Stomach (tissue), 8 donors: ENCODE measurements at regions not wholly inside any gene's neighbourhood (a gene's known extent, or its start where the extent isn't known, plus 50 kb on each side); places are given as distances from the start of the nearest gene placed in this dataset.

Experiments
- DNase-seq, 2 donors: peaks; one replicate each; pipeline versions ENCODE4 v3.0.0 to v3.0.0-alpha.2; 2013 to 2019
- H3K27ac ChIP-seq, 5 donors: fragments of 200-600 bp in 4 of 5; sonication (generic) in 4 of 5; one replicate each; pipeline ENCODE4 v1.5.1; 2013 to 2019; ENCODE audit warnings: mild to moderate bottlenecking in 1 of 5, moderate library complexity in 1 of 5
- H3K27me3 ChIP-seq, 3 donors: fragments of 200-600 bp; sonication (generic); one replicate each; pipeline ENCODE4 v1.5.1; 2017 to 2019; ENCODE audit warnings: mixed run types in 1 of 3
- H3K36me3 ChIP-seq, 4 donors: fragments of 200-600 bp; sonication (generic); 1 replicate in 3 of 4; 2 replicates in 1 of 4; pipeline ENCODE4 v1.5.1; 2016 to 2019
- H3K4me1 ChIP-seq, 4 donors: fragments of 200-600 bp; sonication (generic); one replicate each; pipeline ENCODE4 v1.5.1; 2016 to 2019
- H3K4me3 ChIP-seq, 4 donors: fragments of 200-600 bp; sonication (generic) in 3 of 4; one replicate each; pipeline ENCODE4 v1.5.1; 2016 to 2019; ENCODE audit warnings: mild to moderate bottlenecking in 1 of 4
- H3K9me3 ChIP-seq, 4 donors: fragments of 200-600 bp; sonication (generic); one replicate each; pipeline ENCODE4 v1.5.1; 2016 to 2019
- EP300 ChIP-seq: sonication (generic); formaldehyde crosslinking; IDR thresholded peaks from one replicate; pipeline ENCODE4 v1.6.1; 2017; ENCODE audit warnings: antibody characterized with exemption
- POLR2A ChIP-seq, 4 donors: fragments of 450-650 bp; IDR thresholded peaks; one replicate each; pipeline ENCODE4 v1.6.1; 2016; ENCODE audit warnings: antibody characterized with exemption in 4 of 4, control low read depth in 2 of 4, mild to moderate bottlenecking in 1 of 4, moderate library complexity in 1 of 4
- POLR2AphosphoS5 ChIP-seq, 3 donors: sonication (generic); formaldehyde crosslinking; IDR thresholded peaks; one replicate each; pipeline ENCODE4 v1.6.1; 2016; ENCODE audit warnings: antibody characterized with exemption in 3 of 3
- WGBS, 5 donors: extraction: QIAGEN DNeasy Blood & Tissue Kit in 3 of 5; methylation state at CpG; one replicate each; pipeline versions ENCODE4 v1.1.5 to v1.1.7; 2013 to 2018; 5-methylcytosine and 5-hydroxymethylcytosine counted together
- intact Hi-C: fragments of 100-400 bp; cut with DNase I; formaldehyde crosslinking; loops from one replicate; pipeline ENCODE4 v1.15.1; 2023; ENCODE audit warnings: low total_unique reads
- TF ChIP-seq, protein P1 (sequence below), 7 experiments: fragments of 450-650 bp in 4 of 7; fragments of 200-600 bp in 3 of 7; sonication (generic) in 3 of 7; IDR thresholded peaks; one replicate each; pipeline ENCODE4 v1.5.1; 2016 to 2019; ENCODE audit warnings: antibody characterized with exemption in 7 of 7, control low read depth in 2 of 7, mild to moderate bottlenecking in 1 of 7
- donor health status: healthy with polysubstance abuse.
- donor health status: Bipolar disorder and iron deficiency.
- donor health status: healthy.

DNA sequence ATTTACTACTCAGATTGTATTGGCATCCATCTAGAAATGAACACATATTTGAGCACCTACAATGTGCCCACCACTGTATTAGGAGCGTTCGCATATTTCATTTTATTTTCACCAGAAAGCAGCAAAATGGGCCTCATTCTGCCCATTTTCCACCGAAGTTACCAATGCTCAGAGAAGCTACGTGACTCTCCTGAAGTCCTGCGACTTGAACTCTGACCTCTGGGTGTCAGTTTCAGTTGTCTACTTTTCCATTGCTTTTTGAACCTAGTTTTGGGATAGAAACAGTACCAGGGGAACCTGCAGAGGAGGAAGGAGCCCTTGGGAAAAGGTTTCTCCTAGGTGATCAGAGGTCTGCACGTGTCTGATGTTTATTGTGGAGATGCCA is 139.1 kb upstream of the SDK2 start:
- H3K4me1 ChIP-seq: peaks cover 0 to 17% (median 8%) of the 10 kb centered on the region in 4 donors
- H3K9me3 ChIP-seq: no peaks in the 10 kb centered on the region
- WGBS, 5 donors: 63 to 75% (median 70%) methylated on average over 6 of the region's 6 CpGs
- intact Hi-C loops: no loop called here
- H3K27me3 ChIP-seq: peaks cover 0 to 79% (median 8%) of the 10 kb centered on the region in 3 donors
- no peak overlapping the region for H3K27ac ChIP-seq
- no peaks in the 10 kb centered on the region for H3K36me3 ChIP-seq
- no peak for TF ChIP-seq EP300
- no peak for DNase-seq
- H3K4me3 ChIP-seq: no peak overlapping the region

DNA sequence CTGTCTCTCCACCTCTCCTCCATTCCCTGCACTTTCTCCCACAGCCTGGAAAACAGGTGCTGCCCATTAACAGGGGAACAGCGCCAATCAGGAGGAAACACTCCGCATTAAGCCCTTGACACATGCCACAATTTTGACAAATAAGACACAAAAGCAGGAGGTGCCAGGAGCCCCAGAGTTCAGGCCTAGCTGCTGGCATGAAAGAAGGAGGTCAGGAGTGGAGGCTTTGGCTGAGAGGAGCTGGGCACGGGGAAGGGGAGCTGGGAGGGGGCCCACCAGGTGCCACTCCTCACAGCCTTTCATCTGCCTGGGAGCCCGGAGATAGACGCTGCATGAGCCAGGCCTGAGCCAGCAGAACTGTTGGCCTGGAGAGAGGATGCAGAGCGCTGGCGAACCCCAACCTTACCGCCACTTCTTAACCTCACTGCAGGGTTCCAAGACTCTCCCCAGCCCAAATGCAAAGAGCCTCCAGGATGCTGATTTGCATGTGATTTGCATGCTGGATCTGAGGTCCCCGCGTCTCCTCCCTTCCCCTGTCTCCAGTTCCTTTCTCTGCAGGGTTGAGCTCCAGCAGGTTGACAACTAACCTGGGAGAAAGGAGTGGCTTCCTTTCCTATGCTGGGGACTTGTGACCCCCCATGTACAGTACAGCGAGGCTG is 139.8 kb upstream of the SDK2 start:
- H3K36me3 ChIP-seq: no peaks in the 10 kb centered on the region
- H3K4me3 ChIP-seq: no peak overlapping the region
- WGBS, 5 donors: 61 to 78% (median 76%) methylated on average over 9 to 11 of the region's 11 CpGs
- DNase-seq: no peak
- intact Hi-C loops: no loop called here
- no peak overlapping the region for H3K27ac ChIP-seq
- peaks cover 0 to 4% (median 0%) of the 10 kb centered on the region in 4 donors for H3K9me3 ChIP-seq
- TF ChIP-seq POLR2AphosphoS5 (IDR thresholded peaks at IDR 0.05): no peak
- TF ChIP-seq POLR2A (IDR thresholded peaks at IDR 0.05): no peak
- peaks cover 0 to 17% (median 8%) of the 10 kb centered on the region in 4 donors for H3K4me1 ChIP-seq
- peaks cover 0 to 86% (median 8%) of the 10 kb centered on the region in 3 donors for H3K27me3 ChIP-seq

DNA sequence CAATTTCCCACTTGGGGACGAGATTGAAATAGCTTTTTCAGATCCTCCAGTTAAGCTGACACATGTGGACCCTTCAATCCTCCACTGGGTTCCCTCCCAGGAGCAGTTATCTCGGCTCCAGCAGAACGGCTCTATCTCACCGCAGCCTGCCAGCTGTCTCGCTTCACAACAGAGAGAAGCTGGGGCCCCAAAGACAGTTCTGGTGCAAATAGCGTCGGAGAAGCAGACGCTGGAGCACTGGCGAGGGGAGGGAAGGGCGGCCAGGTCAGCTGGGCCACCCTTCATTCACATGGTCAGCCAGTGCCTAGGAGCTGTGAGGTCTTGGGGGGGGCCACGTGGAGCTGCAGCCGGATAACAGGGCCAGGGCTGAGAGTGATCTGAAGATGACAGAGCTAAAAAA is 141.3 kb upstream of the SDK2 start:
- no peaks in the 10 kb centered on the region for H3K36me3 ChIP-seq
- peak in 1 of 2 donors; percentile 54 for DNase-seq
- H3K4me3 ChIP-seq: no peak overlapping the region
- intact Hi-C loops: no loop called here
- TF ChIP-seq EP300 (no peak), POLR2A (IDR thresholded peaks at IDR 0.05) (no peak), POLR2AphosphoS5 (IDR thresholded peaks at IDR 0.05) (no peak)
- TF ChIP-seq, protein P1, sequence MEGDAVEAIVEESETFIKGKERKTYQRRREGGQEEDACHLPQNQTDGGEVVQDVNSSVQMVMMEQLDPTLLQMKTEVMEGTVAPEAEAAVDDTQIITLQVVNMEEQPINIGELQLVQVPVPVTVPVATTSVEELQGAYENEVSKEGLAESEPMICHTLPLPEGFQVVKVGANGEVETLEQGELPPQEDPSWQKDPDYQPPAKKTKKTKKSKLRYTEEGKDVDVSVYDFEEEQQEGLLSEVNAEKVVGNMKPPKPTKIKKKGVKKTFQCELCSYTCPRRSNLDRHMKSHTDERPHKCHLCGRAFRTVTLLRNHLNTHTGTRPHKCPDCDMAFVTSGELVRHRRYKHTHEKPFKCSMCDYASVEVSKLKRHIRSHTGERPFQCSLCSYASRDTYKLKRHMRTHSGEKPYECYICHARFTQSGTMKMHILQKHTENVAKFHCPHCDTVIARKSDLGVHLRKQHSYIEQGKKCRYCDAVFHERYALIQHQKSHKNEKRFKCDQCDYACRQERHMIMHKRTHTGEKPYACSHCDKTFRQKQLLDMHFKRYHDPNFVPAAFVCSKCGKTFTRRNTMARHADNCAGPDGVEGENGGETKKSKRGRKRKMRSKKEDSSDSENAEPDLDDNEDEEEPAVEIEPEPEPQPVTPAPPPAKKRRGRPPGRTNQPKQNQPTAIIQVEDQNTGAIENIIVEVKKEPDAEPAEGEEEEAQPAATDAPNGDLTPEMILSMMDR (IDR thresholded peaks at IDR 0.05): no peak
- H3K27me3 ChIP-seq: peaks cover 0 to 82% (median 8%) of the 10 kb centered on the region in 3 donors
- H3K27ac ChIP-seq: no peak overlapping the region
- WGBS, 5 donors: 25 to 41% (median 33%) methylated on average over 9 to 12 of the region's 12 CpGs
- peaks cover 0 to 17% (median 8%) of the 10 kb centered on the region in 4 donors for H3K4me1 ChIP-seq
- H3K9me3 ChIP-seq: peaks cover 0 to 5% (median 0%) of the 10 kb centered on the region in 4 donors

DNA sequence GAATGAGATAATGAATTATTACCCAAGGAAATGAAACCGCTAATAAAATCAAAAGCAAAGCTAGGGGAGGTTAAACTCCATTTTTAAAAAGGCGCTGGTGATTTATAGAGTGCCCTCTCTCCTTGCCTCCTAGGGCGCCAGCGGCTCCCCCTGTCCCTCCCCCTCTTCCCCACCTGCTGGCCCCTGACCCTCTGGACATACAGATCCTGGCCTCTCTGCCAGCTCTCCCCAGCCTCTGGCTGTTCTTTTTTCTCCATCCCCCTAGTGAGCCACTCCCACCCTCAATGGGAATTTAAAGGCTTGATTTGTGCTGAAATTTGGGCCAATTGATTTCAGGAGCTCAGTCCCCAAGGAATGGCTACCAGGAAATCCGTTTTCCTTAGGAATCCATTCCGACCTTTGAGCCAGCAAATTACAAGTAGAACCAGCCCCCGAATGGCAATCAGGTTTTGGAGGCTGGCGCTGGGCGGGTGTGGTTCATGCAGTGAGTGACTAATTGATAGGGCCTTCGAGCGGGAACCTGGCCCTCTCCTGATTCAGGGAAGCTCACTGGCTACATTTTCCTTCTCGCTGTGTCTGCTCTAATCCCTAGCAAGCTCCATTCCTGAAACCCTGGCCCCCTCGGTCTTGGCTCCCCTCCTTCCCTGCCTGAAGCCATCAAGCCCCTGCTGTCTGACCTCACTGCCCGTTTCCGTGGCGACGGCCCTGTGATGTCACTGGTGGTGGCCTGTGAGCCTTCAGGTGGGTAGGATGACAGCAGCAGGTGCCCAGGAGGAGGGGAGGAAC is 141.9 kb upstream of the SDK2 start:
- peaks cover 0 to 82% (median 8%) of the 10 kb centered on the region in 3 donors for H3K27me3 ChIP-seq
- TF ChIP-seq EP300 (no peak), POLR2A (IDR thresholded peaks at IDR 0.05) (no peak), POLR2AphosphoS5 (IDR thresholded peaks at IDR 0.05) (peak in 2 of 3 donors; percentile 10)
- TF ChIP-seq, protein P1 (IDR thresholded peaks at IDR 0.05): no peak
- intact Hi-C loops: no loop called here
- H3K4me3 ChIP-seq: no peak overlapping the region
- peak; percentile 63 to 83 for DNase-seq
- WGBS, 5 donors: 29 to 52% (median 39%) methylated on average over 17 of the region's 17 CpGs
- peaks cover 0 to 5% (median 0%) of the 10 kb centered on the region in 4 donors for H3K9me3 ChIP-seq
- H3K36me3 ChIP-seq: no peaks in the 10 kb centered on the region
- H3K4me1 ChIP-seq: peaks cover 0 to 17% (median 8%) of the 10 kb centered on the region in 4 donors
- H3K27ac ChIP-seq: peak overlapping the region in 3 of 5 donors; percentile 21 to 53 (median 32)
